Peyer's patch (tissue), 4 donors: ENCODE measurements at regions not wholly inside any gene's neighbourhood (a gene's known extent, or its start where the extent isn't known, plus 50 kb on each side); places are given as distances from the start of the nearest gene placed in this dataset.

Experiments
- CTCF ChIP-seq, 6 experiments: fragments of 450-650 bp in 4 of 6; fragments of 200-600 bp in 2 of 6; sonication (generic) in 1 of 6; IDR thresholded peaks; one replicate each; pipeline ENCODE4 v1.5.1; 2017 to 2019; ENCODE audit warnings: antibody characterized with exemption in 6 of 6, mild to moderate bottlenecking in 3 of 6, moderate library complexity in 1 of 6
- POLR2A ChIP-seq, 2 donors: fragments of 450-650 bp; IDR thresholded peaks; one replicate each; pipeline ENCODE4 v1.5.1; 2017; ENCODE audit warnings: antibody characterized with exemption in 2 of 2, mild to moderate bottlenecking in 2 of 2, moderate library complexity in 2 of 2

GRCh38 chr6:27136077-27136644 is 111.3 kb upstream of the PRSS16 start:
- TF ChIP-seq CTCF (IDR thresholded peaks at IDR 0.05) (no peak), POLR2A (IDR thresholded peaks at IDR 0.05) (no peak)
